Activated T-helper 17 cell treated with anti-CD3 and anti-CD28 coated beads, Interleukin-2, amount 50 U/mL, for 72 hours (primary cell): ENCODE measurements at regions not wholly inside any gene's neighbourhood (a gene's known extent, or its start where the extent isn't known, plus 50 kb on each side); places are given as distances from the start of the nearest gene placed in this dataset.

ENCODE experiments used
- ATAC-seq: fragments of 150-1000 bp; cut with Tn5 transposase; replicated peaks from 2 replicates; pipeline ENCODE4 v1.10.0; 2021; ENCODE audit warnings: mild to moderate bottlenecking, moderate library complexity
- H3K27ac Mint-ChIP-seq: one replicate; pipeline ENCODE4 v1.8.0; 2022; ENCODE audit warnings: mixed read lengths
- H3K27me3 Mint-ChIP-seq: one replicate; pipeline ENCODE4 v1.8.0; 2022; ENCODE audit warnings: mixed read lengths
- H3K36me3 Mint-ChIP-seq: one replicate; pipeline ENCODE4 v1.8.0; 2022; ENCODE audit warnings: low read depth, mild to moderate bottlenecking, mixed read lengths
- H3K4me1 Mint-ChIP-seq: one replicate; pipeline ENCODE4 v1.8.0; 2022; ENCODE audit warnings: mixed read lengths
- H3K4me3 Mint-ChIP-seq: one replicate; pipeline ENCODE4 v1.8.0; 2022; ENCODE audit warnings: mild to moderate bottlenecking, mixed read lengths
- H3K9me3 Mint-ChIP-seq: one replicate; pipeline ENCODE4 v1.8.0; 2022; ENCODE audit warnings: mixed read lengths

- H3K27me3 Mint-ChIP-seq, result no peaks in the 10 kb centered on the region
- peak overlapping the region; percentile 93 for H3K27ac Mint-ChIP-seq
- peak; percentile 57 for ATAC-seq
- H3K4me3 Mint-ChIP-seq, result peak overlapping the region; percentile 65
- H3K9me3 Mint-ChIP-seq, result peaks cover 5% of the 10 kb centered on the region
- H3K36me3 Mint-ChIP-seq, result no peaks in the 10 kb centered on the region
- peaks cover 7% of the 10 kb centered on the region for H3K4me1 Mint-ChIP-seq
Measured at GRCh38 chr12:127560041-127560478, 706.9 kb upstream of the TMEM132C start.

- Mint-ChIP-seq H3K4me1 (peaks cover 7% of the 10 kb centered on the region), H3K27ac (no peak overlapping the region), H3K4me3 (no peak overlapping the region), H3K9me3 (peaks cover 5% of the 10 kb centered on the region), H3K27me3 (no peaks in the 10 kb centered on the region), H3K36me3 (no peaks in the 10 kb centered on the region)
- no peak for ATAC-seq
Measured at GRCh38 chr12:127562816-127563215, 704.2 kb upstream of the TMEM132C start.

GRCh38 chr12:127565241-127565640 lies 701.7 kb upstream of the TMEM132C start:
- H3K36me3 Mint-ChIP-seq, result no peaks in the 10 kb centered on the region
- H3K27me3 Mint-ChIP-seq, result peaks cover 5% of the 10 kb centered on the region
- no peak for ATAC-seq

GRCh38 chr12:127567531-127567930 lies 699.4 kb upstream of the TMEM132C start:
- Mint-ChIP-seq H3K9me3 (peaks cover 10% of the 10 kb centered on the region), H3K4me1 (no peaks in the 10 kb centered on the region), H3K4me3 (no peak overlapping the region), H3K27me3 (peaks cover 9% of the 10 kb centered on the region), H3K36me3 (no peaks in the 10 kb centered on the region), H3K27ac (no peak overlapping the region)
- ATAC-seq, result no peak

More at GRCh38 chr12:127565241-127565640, 701.7 kb upstream of the TMEM132C start:
- peaks cover 10% of the 10 kb centered on the region for H3K9me3 Mint-ChIP-seq
- no peaks in the 10 kb centered on the region for H3K4me1 Mint-ChIP-seq
- no peak overlapping the region for H3K4me3 Mint-ChIP-seq
- H3K27ac Mint-ChIP-seq, result no peak overlapping the region

GRCh38 chr12:127570387-127570786 lies 696.6 kb upstream of the TMEM132C start:
- Mint-ChIP-seq H3K4me1 (no peaks in the 10 kb centered on the region), H3K27me3 (peaks cover 17% of the 10 kb centered on the region), H3K9me3 (peaks cover 5% of the 10 kb centered on the region), H3K4me3 (no peak overlapping the region), H3K36me3 (no peaks in the 10 kb centered on the region), H3K27ac (no peak overlapping the region)
- ATAC-seq, result no peak

- Mint-ChIP-seq H3K4me1 (no peaks in the 10 kb centered on the region), H3K27ac (no peak overlapping the region), H3K9me3 (peaks cover 5% of the 10 kb centered on the region), H3K4me3 (no peak overlapping the region), H3K36me3 (no peaks in the 10 kb centered on the region), H3K27me3 (peaks cover 19% of the 10 kb centered on the region)
- no peak for ATAC-seq
Measured at GRCh38 chr12:127570793-127571360, 696.1 kb upstream of the TMEM132C start.

GRCh38 chr12:127571578-127571977 lies 695.4 kb upstream of the TMEM132C start:
- H3K27me3 Mint-ChIP-seq, result peaks cover 19% of the 10 kb centered on the region
- no peaks in the 10 kb centered on the region for H3K36me3 Mint-ChIP-seq
- no peak overlapping the region for H3K27ac Mint-ChIP-seq
- H3K4me1 Mint-ChIP-seq, result no peaks in the 10 kb centered on the region
- H3K9me3 Mint-ChIP-seq, result peaks cover 5% of the 10 kb centered on the region
- H3K4me3 Mint-ChIP-seq, result no peak overlapping the region
- ATAC-seq, result no peak

GRCh38 chr12:127579446-127579845 lies 687.5 kb upstream of the TMEM132C start:
- no peaks in the 10 kb centered on the region for H3K9me3 Mint-ChIP-seq
- no peak overlapping the region for H3K27ac Mint-ChIP-seq
- no peak for ATAC-seq
- no peak overlapping the region for H3K4me3 Mint-ChIP-seq
- H3K27me3 Mint-ChIP-seq, result peaks cover 5% of the 10 kb centered on the region
- H3K4me1 Mint-ChIP-seq, result no peaks in the 10 kb centered on the region
- H3K36me3 Mint-ChIP-seq, result no peaks in the 10 kb centered on the region

GRCh38 chr12:127582074-127582473 lies 684.9 kb upstream of the TMEM132C start:
- Mint-ChIP-seq H3K27ac (no peak overlapping the region), H3K4me3 (no peak overlapping the region)

GRCh38 chr12:127583041-127583440 lies 683.9 kb upstream of the TMEM132C start:
- H3K9me3 Mint-ChIP-seq, result no peaks in the 10 kb centered on the region
- H3K4me1 Mint-ChIP-seq, result no peaks in the 10 kb centered on the region
- no peaks in the 10 kb centered on the region for H3K36me3 Mint-ChIP-seq
- H3K4me3 Mint-ChIP-seq, result no peak overlapping the region
- no peak for ATAC-seq
- H3K27me3 Mint-ChIP-seq, result no peaks in the 10 kb centered on the region
- H3K27ac Mint-ChIP-seq, result no peak overlapping the region

More at GRCh38 chr12:127582074-127582473, 684.9 kb upstream of the TMEM132C start:
- ATAC-seq, result no peak
- no peaks in the 10 kb centered on the region for H3K9me3 Mint-ChIP-seq
- no peaks in the 10 kb centered on the region for H3K36me3 Mint-ChIP-seq
- H3K27me3 Mint-ChIP-seq, result no peaks in the 10 kb centered on the region
- H3K4me1 Mint-ChIP-seq, result no peaks in the 10 kb centered on the region

GRCh38 chr12:127588249-127588648 lies 678.7 kb upstream of the TMEM132C start:
- no peak overlapping the region for H3K4me3 Mint-ChIP-seq
- H3K27me3 Mint-ChIP-seq, result peaks cover 3% of the 10 kb centered on the region
- no peaks in the 10 kb centered on the region for H3K4me1 Mint-ChIP-seq
- H3K36me3 Mint-ChIP-seq, result no peaks in the 10 kb centered on the region
- no peaks in the 10 kb centered on the region for H3K9me3 Mint-ChIP-seq
- ATAC-seq, result no peak
- H3K27ac Mint-ChIP-seq, result no peak overlapping the region

GRCh38 chr12:127589541-127589940 lies 677.4 kb upstream of the TMEM132C start:
- Mint-ChIP-seq H3K27ac (no peak overlapping the region), H3K27me3 (peaks cover 8% of the 10 kb centered on the region), H3K36me3 (no peaks in the 10 kb centered on the region), H3K4me1 (no peaks in the 10 kb centered on the region), H3K4me3 (no peak overlapping the region), H3K9me3 (no peaks in the 10 kb centered on the region)
- no peak for ATAC-seq

GRCh38 chr12:127590868-127591267 lies 676.1 kb upstream of the TMEM132C start:
- H3K9me3 Mint-ChIP-seq, result no peaks in the 10 kb centered on the region
- no peaks in the 10 kb centered on the region for H3K4me1 Mint-ChIP-seq
- no peak for ATAC-seq
- no peaks in the 10 kb centered on the region for H3K36me3 Mint-ChIP-seq
- peaks cover 8% of the 10 kb centered on the region for H3K27me3 Mint-ChIP-seq
- no peak overlapping the region for H3K4me3 Mint-ChIP-seq
- no peak overlapping the region for H3K27ac Mint-ChIP-seq

- ATAC-seq, result no peak
- no peak overlapping the region for H3K4me3 Mint-ChIP-seq
- no peaks in the 10 kb centered on the region for H3K9me3 Mint-ChIP-seq
- no peaks in the 10 kb centered on the region for H3K36me3 Mint-ChIP-seq
- H3K4me1 Mint-ChIP-seq, result no peaks in the 10 kb centered on the region
- peaks cover 8% of the 10 kb centered on the region for H3K27me3 Mint-ChIP-seq
- no peak overlapping the region for H3K27ac Mint-ChIP-seq
Measured at GRCh38 chr12:127592245-127592644, 674.7 kb upstream of the TMEM132C start.

- ATAC-seq, result no peak
- H3K27ac Mint-ChIP-seq, result no peak overlapping the region
- no peaks in the 10 kb centered on the region for H3K36me3 Mint-ChIP-seq
- H3K27me3 Mint-ChIP-seq, result peaks cover 8% of the 10 kb centered on the region
- H3K9me3 Mint-ChIP-seq, result no peaks in the 10 kb centered on the region
- no peaks in the 10 kb centered on the region for H3K4me1 Mint-ChIP-seq
- H3K4me3 Mint-ChIP-seq, result no peak overlapping the region
Measured at GRCh38 chr12:127594351-127594970, 672.5 kb upstream of the TMEM132C start.
